SK-N-SH treated with all-trans-retinoic acid at 6 μM for 48 hours (cell line): ENCODE measurements at regions not wholly inside any gene's neighbourhood (a gene's known extent, or its start where the extent isn't known, plus 50 kb on each side); places are given as distances from the start of the nearest gene placed in this dataset.

Experiments
- ARNTL ChIP-seq: fragments of 450-650 bp; formaldehyde crosslinking; IDR thresholded peaks from 2 replicates; pipeline ENCODE4 v1.5.0; 2020; ENCODE audit warnings: low read depth, mild to moderate bottlenecking, moderate library complexity, borderline replicate concordance
- BACH2 ChIP-seq: fragments of 250-450 bp; sonication (Bioruptor Pico); IDR thresholded peaks from 2 replicates; pipeline ENCODE4 v1.9.0; 2021; ENCODE audit warnings: mild to moderate bottlenecking, borderline replicate concordance
- ESRRG ChIP-seq: fragments of 250-450 bp; sonication (Bioruptor Pico); IDR thresholded peaks from 2 replicates; pipeline ENCODE4 v1.6.1; 2021; ENCODE audit warnings: mild to moderate bottlenecking
- PATZ1 ChIP-seq: fragments of 250-450 bp; sonication (Bioruptor Pico); IDR thresholded peaks from 2 replicates; pipeline ENCODE4 v1.8.0; 2020; ENCODE audit warnings: mild to moderate bottlenecking, moderate library complexity, borderline replicate concordance
- TSHZ2 ChIP-seq: fragments of 250-450 bp; sonication (Bioruptor Pico); IDR thresholded peaks from 2 replicates; pipeline ENCODE4 v1.5.0; 2020; ENCODE audit warnings: mild to moderate bottlenecking, moderate library complexity
- ZFP30 ChIP-seq: fragments of 450-650 bp; formaldehyde crosslinking; IDR thresholded peaks from 2 replicates; pipeline ENCODE4 v1.5.0; 2022; ENCODE audit warnings: mild to moderate bottlenecking, moderate library complexity
- ZNF70 ChIP-seq: fragments of 450-650 bp; formaldehyde crosslinking; IDR thresholded peaks from 2 replicates; pipeline ENCODE4 v1.5.0; 2020; ENCODE audit warnings: mild to moderate bottlenecking, moderate library complexity

DNA sequence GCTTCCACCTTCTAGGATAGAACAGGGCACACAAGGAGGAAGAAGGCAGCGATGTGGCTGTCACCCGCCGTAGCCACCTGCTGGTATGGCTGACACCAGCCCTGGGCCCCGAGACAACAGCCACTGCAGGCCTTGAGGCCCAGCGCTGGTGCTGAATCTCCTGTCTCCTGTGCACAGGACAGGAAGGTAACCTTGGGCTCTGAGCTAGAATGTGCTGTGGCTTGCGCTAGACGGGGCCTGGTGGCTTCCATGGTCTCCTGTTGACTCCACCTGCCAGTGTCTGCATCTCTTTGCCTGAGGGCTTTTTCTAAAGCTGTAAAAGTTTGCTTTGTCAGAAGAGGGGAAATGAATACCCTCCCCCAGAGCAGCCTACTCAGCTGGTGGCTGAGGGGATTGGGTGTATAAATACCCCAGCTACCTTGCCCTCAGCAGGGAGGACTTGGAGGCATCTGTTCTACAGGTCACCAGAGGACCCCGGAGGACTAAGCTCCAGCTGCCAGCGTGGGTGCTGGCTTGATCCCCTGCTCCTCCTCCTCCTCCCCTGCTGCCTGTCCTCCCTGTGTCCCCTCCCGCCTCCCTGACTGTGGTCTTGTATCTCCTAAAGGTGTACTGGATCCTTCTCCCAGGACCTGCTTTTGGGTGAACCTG lies 76.1 kb upstream of the SDK2 start:
- no peak for TF ChIP-seq ZNF70 (CRISPR knock-in tag)
- TF ChIP-seq PATZ1 (CRISPR knock-in tag) = no peak
- TF ChIP-seq BACH2 = no peak
- no peak for TF ChIP-seq ZFP30 (CRISPR knock-in tag)
- TF ChIP-seq TSHZ2 (CRISPR knock-in tag) = no peak
- TF ChIP-seq ESRRG (CRISPR knock-in tag) = no peak
- TF ChIP-seq ARNTL = no peak
